Skeletal muscle cell (primary cell): ENCODE measurements at regions not wholly inside any gene's neighbourhood (a gene's known extent, or its start where the extent isn't known, plus 50 kb on each side); places are given as distances from the start of the nearest gene placed in this dataset.
A peak's percentile ranks its signal among the peaks of the same experiment; 100 is the strongest.
"Not testable (repeated sequence)": the region's sequence is repeated elsewhere in the genome, so short reads cannot be mapped to it uniquely, and the experiment has no call there.

ENCODE experiments used
- DNase-seq: peaks from one replicate; pipeline ENCODE4 v3.0.0-alpha.2; 2010; ENCODE audit warnings: low read depth
- H3K4me3 ChIP-seq: 2 replicates; pipeline ENCODE4 v1.5.1; 2011; ENCODE audit warnings: low read depth, mild to moderate bottlenecking, control low read depth, low read length, moderate library complexity

GRCh38 chr9:134525841-134526583, 115.6 kb upstream of the COL5A1 start:
- no peak overlapping the region for H3K4me3 ChIP-seq
- no peak for DNase-seq

- DNase-seq: no peak
- no peak overlapping the region for H3K4me3 ChIP-seq
Measured at GRCh38 chr9:134526584-134527477, 114.8 kb upstream of the COL5A1 start.

- H3K4me3 ChIP-seq: no peak overlapping the region
Measured at GRCh38 chr9:134530724-134531123, 110.9 kb upstream of the COL5A1 start.

GRCh38 chr9:134531220-134531970, 110.2 kb upstream of the COL5A1 start:
- H3K4me3 ChIP-seq: no peak overlapping the region
- DNase-seq: no peak

More at GRCh38 chr9:134530724-134531123, 110.9 kb upstream of the COL5A1 start:
- DNase-seq: no peak

GRCh38 chr9:134532084-134532483, 109.5 kb upstream of the COL5A1 start:
- H3K4me3 ChIP-seq: no peak overlapping the region
- DNase-seq: no peak

- H3K4me3 ChIP-seq, DNase-seq: not testable (repeated sequence)
Measured at GRCh38 chr9:134532661-134533060, 108.9 kb upstream of the COL5A1 start.

- no peak overlapping the region for H3K4me3 ChIP-seq
- no peak for DNase-seq
Measured at GRCh38 chr9:134533850-134534588, 107.6 kb upstream of the COL5A1 start.

- DNase-seq: no peak
- no peak overlapping the region for H3K4me3 ChIP-seq
Measured at GRCh38 chr9:134534661-134535080, 106.9 kb upstream of the COL5A1 start.

- no peak overlapping the region for H3K4me3 ChIP-seq
- no peak for DNase-seq
Measured at GRCh38 chr9:134535171-134535570, 106.4 kb upstream of the COL5A1 start.

GRCh38 chr9:134536101-134536900, 105.3 kb upstream of the COL5A1 start:
- no peak overlapping the region for H3K4me3 ChIP-seq
- DNase-seq: peak; percentile 61

GRCh38 chr9:134536931-134537330, 104.7 kb upstream of the COL5A1 start:
- DNase-seq: no peak
- no peak overlapping the region for H3K4me3 ChIP-seq

- DNase-seq: no peak
Measured at GRCh38 chr9:134537951-134538641, 103.5 kb upstream of the COL5A1 start.

GRCh38 chr9:134538856-134539566, 102.6 kb upstream of the COL5A1 start:
- H3K4me3 ChIP-seq: no peak overlapping the region
- no peak for DNase-seq

More at GRCh38 chr9:134537951-134538641, 103.5 kb upstream of the COL5A1 start:
- no peak overlapping the region for H3K4me3 ChIP-seq

- H3K4me3 ChIP-seq: no peak overlapping the region
- no peak for DNase-seq
Measured at GRCh38 chr9:134539586-134540194, 101.9 kb upstream of the COL5A1 start.

- H3K4me3 ChIP-seq: no peak overlapping the region
- DNase-seq: no peak
Measured at GRCh38 chr9:134540276-134541096, 101.1 kb upstream of the COL5A1 start.

GRCh38 chr9:134541097-134541747, 100.4 kb upstream of the COL5A1 start:
- H3K4me3 ChIP-seq: no peak overlapping the region
- DNase-seq: no peak
